WERI-Rb-1 (cell line): ENCODE measurements at regions not wholly inside any gene's neighbourhood (a gene's known extent, or its start where the extent isn't known, plus 50 kb on each side); places are given as distances from the start of the nearest gene placed in this dataset.

ENCODE experiments used
- DNase-seq: peaks from one replicate; pipeline ENCODE4 v3.0.0-alpha.2; 2020
- H3K27ac ChIP-seq: fragments of 250-450 bp; sonication (Bioruptor Pico); 2 replicates; pipeline ENCODE4 v1.5.1; 2020; ENCODE audit warnings: mild to moderate bottlenecking, moderate library complexity
- H3K27me3 ChIP-seq: fragments of 250-450 bp; sonication (Bioruptor Pico); 2 replicates; pipeline ENCODE4 v1.5.1; 2021; ENCODE audit warnings: mild to moderate bottlenecking, low read depth, moderate library complexity; ENCODE audit not compliant: insufficient read depth, severe bottlenecking
- H3K36me3 ChIP-seq: fragments of 250-450 bp; sonication (Bioruptor Pico); 2 replicates; pipeline ENCODE4 v1.5.1; 2020; ENCODE audit warnings: mild to moderate bottlenecking, moderate library complexity
- H3K4me3 ChIP-seq: 2 replicates; pipeline ENCODE4 v1.5.1; 2011; ENCODE audit warnings: low read depth, mild to moderate bottlenecking, control low read depth, low read length
- H3K9me3 ChIP-seq: fragments of 250-450 bp; sonication (Bioruptor Pico); 2 replicates; pipeline ENCODE4 v1.5.1; 2021; ENCODE audit warnings: mild to moderate bottlenecking, moderate library complexity; ENCODE audit not compliant: severe bottlenecking
- TF ChIP-seq, protein P1 (sequence below): IDR thresholded peaks from 2 replicates; pipeline ENCODE4 v1.5.1; 2011; ENCODE audit warnings: low read depth, mild to moderate bottlenecking, control low read depth, inconsistent platforms, low read length

DNA sequence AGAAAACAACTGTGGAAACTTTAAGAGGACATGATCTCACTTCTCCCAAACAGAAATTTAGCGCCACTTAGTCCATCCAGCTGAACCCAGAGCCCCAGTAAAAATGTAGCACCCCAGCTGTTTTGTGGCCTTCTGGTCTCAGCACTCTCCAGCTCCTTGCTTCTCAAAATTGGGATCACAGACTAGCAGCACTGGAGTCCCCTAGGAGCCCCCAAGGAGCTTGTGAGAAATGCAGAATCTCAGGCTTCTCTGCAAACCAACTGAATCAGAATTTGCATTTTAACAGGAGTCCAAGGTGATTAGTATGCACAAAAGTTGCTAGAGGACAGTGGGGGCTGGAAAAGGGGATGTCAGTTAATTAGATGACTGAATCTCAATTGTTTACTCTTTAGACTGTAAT, 89.8 kb upstream of the FIBIN start:
- Histone ChIP-seq H3K27ac (no peak overlapping the region), H3K36me3 (no peaks in the 10 kb centered on the region), H3K9me3 (no peaks in the 10 kb centered on the region), H3K27me3 (peaks cover 11% of the 10 kb centered on the region), H3K4me3 (no peak overlapping the region)
- TF ChIP-seq, protein P1, sequence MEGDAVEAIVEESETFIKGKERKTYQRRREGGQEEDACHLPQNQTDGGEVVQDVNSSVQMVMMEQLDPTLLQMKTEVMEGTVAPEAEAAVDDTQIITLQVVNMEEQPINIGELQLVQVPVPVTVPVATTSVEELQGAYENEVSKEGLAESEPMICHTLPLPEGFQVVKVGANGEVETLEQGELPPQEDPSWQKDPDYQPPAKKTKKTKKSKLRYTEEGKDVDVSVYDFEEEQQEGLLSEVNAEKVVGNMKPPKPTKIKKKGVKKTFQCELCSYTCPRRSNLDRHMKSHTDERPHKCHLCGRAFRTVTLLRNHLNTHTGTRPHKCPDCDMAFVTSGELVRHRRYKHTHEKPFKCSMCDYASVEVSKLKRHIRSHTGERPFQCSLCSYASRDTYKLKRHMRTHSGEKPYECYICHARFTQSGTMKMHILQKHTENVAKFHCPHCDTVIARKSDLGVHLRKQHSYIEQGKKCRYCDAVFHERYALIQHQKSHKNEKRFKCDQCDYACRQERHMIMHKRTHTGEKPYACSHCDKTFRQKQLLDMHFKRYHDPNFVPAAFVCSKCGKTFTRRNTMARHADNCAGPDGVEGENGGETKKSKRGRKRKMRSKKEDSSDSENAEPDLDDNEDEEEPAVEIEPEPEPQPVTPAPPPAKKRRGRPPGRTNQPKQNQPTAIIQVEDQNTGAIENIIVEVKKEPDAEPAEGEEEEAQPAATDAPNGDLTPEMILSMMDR = no peak
- DNase-seq = no peak

GRCh38 chr11:26904801-26905200, 89.1 kb upstream of the FIBIN start:
- TF ChIP-seq, protein P1 = no peak
- Histone ChIP-seq H3K27me3 (peaks cover 11% of the 10 kb centered on the region), H3K4me3 (no peak overlapping the region), H3K9me3 (no peaks in the 10 kb centered on the region), H3K27ac (no peak overlapping the region), H3K36me3 (no peaks in the 10 kb centered on the region)
- no peak for DNase-seq

GRCh38 chr11:26905368-26905767, 88.5 kb upstream of the FIBIN start:
- H3K4me3 ChIP-seq = no peak overlapping the region
- H3K36me3 ChIP-seq = no peaks in the 10 kb centered on the region
- no peaks in the 10 kb centered on the region for H3K9me3 ChIP-seq
- H3K27ac ChIP-seq = no peak overlapping the region
- no peak for DNase-seq
- TF ChIP-seq, protein P1 = no peak
- peaks cover 11% of the 10 kb centered on the region for H3K27me3 ChIP-seq

DNA sequence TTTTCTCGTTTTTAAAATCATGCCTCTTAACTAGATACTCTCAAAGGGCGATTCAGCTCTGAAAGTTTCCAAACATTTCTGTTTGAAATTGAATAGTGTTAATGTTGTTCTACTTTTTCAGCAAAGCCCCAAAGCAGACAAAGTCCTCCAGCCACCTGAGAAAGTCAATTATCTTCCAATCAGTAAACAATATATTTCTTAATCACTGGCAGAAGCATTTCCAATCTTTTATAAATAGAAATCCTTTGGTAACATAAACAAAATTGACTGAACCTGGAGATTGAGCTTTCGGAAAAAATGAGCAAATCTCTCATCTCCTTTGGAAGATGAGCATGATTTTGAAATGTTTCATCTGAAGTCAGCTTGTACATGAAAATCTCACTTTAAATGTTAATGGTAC, 84.4 kb upstream of the FIBIN start:
- Histone ChIP-seq H3K9me3 (no peaks in the 10 kb centered on the region), H3K36me3 (no peaks in the 10 kb centered on the region), H3K4me3 (no peak overlapping the region), H3K27me3 (peaks cover 10% of the 10 kb centered on the region), H3K27ac (no peak overlapping the region)
- TF ChIP-seq, protein P1 = no peak
- no peak for DNase-seq

GRCh38 chr11:26909991-26910591, 83.8 kb upstream of the FIBIN start:
- H3K27me3 ChIP-seq = peaks cover 10% of the 10 kb centered on the region
- DNase-seq = no peak
- H3K9me3 ChIP-seq = no peaks in the 10 kb centered on the region
- H3K4me3 ChIP-seq = no peak overlapping the region
- no peak overlapping the region for H3K27ac ChIP-seq
- TF ChIP-seq, protein P1 = no peak
- no peaks in the 10 kb centered on the region for H3K36me3 ChIP-seq

DNA sequence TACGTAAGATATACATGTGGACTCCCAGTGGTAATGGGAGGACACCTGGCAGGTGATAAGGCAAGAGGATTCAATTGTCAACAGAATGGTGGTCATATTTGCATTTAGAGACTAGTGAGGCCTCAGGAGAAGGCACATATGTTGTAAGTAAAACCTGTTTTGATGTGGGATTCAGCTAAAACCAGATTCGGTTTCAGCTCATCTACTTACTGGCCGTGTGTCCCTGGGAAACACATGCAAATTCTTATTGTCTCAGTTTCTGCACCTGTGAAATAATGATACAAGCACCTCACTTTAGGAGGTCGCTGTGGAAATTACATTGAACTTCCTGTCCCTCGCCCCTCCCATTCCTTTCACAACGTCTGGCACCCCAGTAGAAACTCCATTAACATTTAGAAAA, 78.9 kb upstream of the FIBIN start:
- H3K27ac ChIP-seq = no peak overlapping the region

More for the DNA sequence above, 78.9 kb upstream of the FIBIN start:
- TF ChIP-seq, protein P1 = no peak
- Histone ChIP-seq H3K27me3 (peaks cover 12% of the 10 kb centered on the region), H3K4me3 (no peak overlapping the region), H3K9me3 (no peaks in the 10 kb centered on the region), H3K36me3 (no peaks in the 10 kb centered on the region)
- DNase-seq = no peak
